GM12872 (cell line): ENCODE measurements at regions not wholly inside any gene's neighbourhood (a gene's known extent, or its start where the extent isn't known, plus 50 kb on each side); places are given as distances from the start of the nearest gene placed in this dataset.

ENCODE experiments used
- CTCF ChIP-seq: IDR thresholded peaks from 3 replicates; pipeline ENCODE4 v1.5.1; 2011; ENCODE audit warnings: low read depth, mild to moderate bottlenecking, low read length, moderate library complexity; ENCODE audit not compliant: insufficient read depth

DNA sequence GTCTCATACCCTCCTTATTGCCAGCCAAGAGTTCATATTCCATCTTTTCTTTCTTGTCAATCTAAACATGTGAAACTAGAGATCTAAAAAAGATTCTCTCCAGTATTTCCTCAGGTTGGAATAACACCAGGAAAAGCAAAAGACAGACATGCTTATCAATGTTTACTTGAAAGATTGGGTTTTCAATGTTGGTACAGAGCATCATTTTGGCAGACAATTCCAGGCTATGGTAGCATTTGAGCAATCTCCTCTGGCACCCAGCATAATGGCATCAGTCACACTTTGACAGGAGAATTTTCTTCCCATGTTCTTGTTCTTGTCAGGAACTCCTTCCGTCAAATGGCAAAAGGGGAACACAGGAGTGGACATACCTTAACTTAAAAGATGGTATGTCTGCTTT lies 61.0 kb upstream of the RARB start:
- TF ChIP-seq CTCF = no peak

DNA sequence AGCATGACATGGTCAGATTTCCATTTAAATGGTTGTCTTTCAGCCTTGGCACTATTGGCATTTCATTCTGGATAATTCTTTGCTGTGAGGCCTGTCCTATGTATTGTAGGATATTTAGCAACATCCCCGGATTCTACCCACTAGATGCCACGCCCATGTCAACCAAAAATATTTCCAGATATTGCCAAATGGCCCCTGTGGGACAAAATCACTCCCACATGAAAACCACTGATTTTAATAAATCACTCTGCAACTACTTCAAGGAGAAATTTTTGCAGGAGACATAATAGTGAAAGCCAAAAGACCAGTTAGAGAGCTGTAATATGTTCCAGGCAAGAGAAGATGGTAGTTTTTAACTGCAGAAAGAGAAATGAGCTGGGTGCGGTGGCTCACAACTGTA lies 55.9 kb upstream of the RARB start:
- no peak for TF ChIP-seq CTCF

GRCh38 chr3:25376340-25376739 lies 51.7 kb upstream of the RARB start:
- no peak for TF ChIP-seq CTCF

- TF ChIP-seq CTCF = no peak
Observed at GRCh38 chr3:25377042-25377441, 51.0 kb upstream of the RARB start.
